Stimulated activated CD8-positive, alpha-beta memory T cell treated with anti-CD3 and anti-CD28 coated beads, Interleukin-15, amount 100 ng/mL, for 48 hours (primary cell): ENCODE measurements at regions not wholly inside any gene's neighbourhood (a gene's known extent, or its start where the extent isn't known, plus 50 kb on each side); places are given as distances from the start of the nearest gene placed in this dataset.
"Not testable (repeated sequence)": the region's sequence is repeated elsewhere in the genome, so short reads cannot be mapped to it uniquely, and the experiment has no call there.

Experiments
- DNase-seq, 2 donors: peaks; one replicate each; pipeline ENCODE4 v3.0.0-alpha.2; 2020; ENCODE audit warnings: low read depth in 2 of 2

DNA sequence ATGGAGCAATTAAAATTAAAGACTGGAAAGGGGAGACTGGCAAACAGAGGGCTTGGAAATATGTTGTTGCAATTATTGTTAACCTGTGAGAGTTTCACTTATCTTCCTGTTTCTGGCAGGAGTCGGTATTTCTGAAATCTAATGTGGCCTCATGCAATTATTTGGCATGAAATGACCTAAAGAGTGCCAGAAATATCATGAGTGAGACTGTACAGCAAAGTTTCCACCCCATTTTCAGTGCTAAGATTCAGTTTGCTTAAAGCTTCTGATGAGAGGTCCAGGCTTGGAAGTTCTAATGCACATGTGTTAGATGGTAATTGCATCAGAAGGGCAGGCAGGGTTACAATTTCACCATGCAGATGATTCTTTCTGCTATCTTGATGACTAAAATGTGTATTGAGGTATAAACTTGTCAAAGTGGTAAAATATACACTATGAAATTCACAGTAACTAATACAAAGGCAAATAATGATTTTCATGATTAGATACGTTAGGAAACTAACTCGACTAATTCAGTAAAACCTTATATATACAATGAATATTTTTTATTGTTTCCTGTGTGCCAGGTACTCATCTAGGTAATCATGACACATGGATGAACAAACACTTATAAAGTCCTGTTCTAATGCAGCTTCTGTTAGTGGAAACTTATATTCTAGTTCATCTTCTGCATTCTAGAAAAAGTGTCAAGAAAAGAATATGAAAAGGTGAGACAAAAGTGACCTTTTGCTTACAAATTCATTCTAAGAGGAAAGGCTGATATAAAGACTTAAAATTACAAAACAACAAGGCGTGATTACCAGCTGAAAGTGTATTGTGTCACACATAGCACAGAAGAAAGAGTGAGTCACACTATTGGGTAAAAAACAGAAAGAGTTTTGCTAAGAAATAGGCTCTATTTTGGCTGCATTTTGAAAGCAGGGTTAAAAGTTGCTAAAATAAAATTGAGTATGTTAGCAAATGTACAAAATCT is 533.4 kb upstream of the SEMA3D start:
- DNase-seq, result no peak

DNA sequence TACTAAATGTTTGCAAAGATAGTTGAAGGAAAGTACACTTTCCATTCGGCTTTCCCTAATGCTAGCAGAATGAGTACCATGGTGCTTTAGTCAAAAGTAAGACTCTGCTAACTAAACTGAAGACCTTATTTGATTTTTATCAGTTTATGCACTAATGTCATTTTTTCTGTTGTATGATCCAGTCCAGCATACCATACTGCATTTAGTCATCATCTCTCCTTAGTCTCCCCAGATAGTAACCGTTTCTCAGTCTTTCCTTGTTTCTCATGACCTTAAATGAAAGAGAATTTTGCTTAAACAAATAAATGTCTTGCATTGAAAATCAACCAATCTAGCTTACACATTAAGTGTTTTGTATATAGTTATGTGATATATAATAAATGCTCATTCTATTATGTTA is 529.5 kb upstream of the SEMA3D start:
- no peak for DNase-seq

DNA sequence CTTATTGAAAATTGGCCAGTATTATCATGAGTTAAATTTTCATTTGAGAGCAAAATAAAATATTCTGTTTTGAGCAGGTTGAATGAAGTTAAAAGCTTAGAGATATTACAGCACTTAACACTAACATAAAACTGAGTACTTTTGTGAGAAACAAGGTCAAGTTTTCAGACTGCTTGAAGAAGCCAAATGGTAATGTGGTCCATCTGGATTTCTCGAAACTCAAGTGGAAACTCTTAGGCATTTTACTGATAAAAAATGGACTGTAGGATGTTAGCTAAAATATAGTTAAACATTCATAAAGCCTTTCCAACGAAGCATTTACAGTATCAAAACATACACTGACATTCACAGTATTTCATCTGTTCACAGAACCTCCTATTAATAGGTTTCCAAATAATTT is 528.1 kb upstream of the SEMA3D start:
- no peak for DNase-seq

DNA sequence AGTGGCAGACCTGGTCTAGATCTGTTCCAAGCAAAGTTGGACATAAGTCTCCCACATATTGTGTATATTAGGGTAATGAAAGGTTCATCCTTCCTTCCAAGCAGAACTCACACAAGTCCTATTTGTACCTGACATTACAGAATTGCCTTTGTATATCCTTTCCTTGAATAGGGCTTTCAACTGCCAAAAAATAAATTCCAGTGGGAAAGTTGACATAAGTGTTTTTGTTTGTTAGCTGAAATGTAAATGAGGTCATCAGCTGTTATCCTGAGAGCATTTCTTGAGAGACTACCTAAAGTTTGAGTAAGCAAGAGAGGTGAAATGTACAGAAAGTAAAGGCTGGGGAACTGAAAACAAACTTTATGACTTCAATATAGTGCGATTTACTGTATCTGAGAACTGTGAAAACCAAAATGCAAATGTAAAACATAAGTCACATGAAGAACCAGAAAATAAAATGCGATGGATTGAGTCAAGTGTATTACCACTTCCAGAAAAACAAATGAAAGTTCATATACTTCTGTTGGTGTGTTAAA is 527.3 kb upstream of the SEMA3D start:
- DNase-seq, result no peak

DNA sequence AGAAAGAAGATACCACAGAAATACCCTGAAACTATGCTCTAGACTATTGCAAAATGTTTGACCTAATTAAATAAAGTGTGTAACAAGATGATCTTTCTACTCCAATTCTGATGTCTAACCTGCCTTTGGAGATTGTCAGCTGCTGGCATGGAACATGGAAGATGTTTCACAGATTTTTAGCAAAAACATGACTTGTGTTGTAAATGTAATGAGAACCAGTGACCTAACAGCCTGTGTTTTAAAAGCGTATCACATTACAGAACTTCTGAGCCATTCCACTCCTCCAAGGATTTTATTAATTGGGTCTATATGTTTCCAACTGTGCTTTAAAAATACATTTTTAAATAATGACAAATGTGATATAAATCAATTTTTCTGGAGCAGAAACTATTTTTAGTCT is 526.3 kb upstream of the SEMA3D start:
- DNase-seq, result no peak

DNA sequence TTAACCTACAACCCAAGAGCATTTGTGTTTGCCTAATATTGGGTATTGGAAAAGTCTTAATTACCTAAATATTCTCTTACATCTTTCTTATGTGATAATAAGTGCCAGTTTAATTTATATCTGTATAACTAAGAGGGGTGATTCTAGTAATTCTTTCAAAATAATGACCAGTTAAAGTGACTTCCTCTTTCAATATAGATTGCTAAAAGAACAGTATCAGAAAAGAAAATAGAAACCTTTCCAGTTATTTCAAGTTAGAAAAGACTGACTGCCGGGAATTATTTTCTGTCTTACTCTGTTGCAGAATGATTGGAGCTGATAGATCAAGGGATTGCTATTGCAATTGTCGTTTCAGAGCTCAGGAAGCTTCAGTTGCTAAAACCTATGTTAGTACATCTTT is 525.0 kb upstream of the SEMA3D start:
- no peak for DNase-seq

DNA sequence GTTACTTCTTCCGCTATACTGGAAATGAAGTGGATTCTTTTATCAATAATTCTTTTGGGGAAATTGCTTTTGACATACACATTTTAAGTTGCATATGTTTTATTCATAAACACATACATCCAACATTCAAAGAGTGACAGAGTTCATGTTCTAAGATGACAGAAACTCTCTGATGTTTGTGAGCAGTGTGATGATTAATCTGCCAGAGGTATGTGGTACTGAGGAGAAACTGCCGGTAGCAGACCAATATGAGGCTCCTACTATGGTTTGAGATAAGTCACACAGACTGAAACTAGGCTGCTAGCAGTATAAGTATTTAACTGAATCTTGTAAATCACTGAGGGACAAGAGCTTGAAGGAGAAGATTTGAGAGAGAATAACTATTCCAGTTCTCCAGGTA is 524.1 kb upstream of the SEMA3D start:
- DNase-seq, result no peak

DNA sequence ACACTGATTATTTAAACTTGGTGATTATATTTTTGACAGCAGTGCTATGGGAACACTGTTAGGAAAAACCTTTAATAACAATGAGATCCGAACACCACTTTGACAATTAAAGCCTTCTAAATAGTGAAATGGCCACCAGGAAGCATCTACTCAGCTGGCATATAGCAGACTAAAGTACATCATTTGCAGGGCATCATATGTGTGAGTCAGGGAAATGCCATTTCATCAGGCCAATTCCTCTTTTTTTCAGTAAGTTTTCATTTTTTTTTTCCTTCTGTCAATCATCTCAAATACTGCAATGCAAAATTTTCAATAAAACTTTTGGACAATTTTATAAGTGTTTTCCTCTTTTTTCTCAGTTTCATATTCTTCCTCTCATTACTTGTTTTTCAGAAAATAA is 521.4 kb upstream of the SEMA3D start:
- no peak for DNase-seq

DNA sequence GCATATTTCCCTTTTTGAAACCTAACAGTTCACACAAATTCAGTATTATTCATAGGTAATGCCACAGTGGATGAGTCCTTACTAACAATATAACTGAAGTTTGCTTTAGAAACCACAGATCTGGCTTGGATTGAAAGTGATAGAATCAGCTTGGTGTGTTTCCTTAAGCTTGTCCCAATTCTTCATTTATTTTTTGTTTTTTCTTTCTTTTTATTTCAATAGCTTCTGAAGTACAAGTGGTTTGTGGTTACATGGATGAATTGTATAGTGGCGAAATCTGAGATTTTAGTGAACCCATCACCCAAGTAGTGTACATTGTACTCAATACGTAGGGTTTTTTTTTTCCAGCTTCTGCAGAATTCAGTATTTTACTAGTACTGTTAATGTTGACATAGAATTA is 518.2 kb upstream of the SEMA3D start:
- DNase-seq, result no peak

DNA sequence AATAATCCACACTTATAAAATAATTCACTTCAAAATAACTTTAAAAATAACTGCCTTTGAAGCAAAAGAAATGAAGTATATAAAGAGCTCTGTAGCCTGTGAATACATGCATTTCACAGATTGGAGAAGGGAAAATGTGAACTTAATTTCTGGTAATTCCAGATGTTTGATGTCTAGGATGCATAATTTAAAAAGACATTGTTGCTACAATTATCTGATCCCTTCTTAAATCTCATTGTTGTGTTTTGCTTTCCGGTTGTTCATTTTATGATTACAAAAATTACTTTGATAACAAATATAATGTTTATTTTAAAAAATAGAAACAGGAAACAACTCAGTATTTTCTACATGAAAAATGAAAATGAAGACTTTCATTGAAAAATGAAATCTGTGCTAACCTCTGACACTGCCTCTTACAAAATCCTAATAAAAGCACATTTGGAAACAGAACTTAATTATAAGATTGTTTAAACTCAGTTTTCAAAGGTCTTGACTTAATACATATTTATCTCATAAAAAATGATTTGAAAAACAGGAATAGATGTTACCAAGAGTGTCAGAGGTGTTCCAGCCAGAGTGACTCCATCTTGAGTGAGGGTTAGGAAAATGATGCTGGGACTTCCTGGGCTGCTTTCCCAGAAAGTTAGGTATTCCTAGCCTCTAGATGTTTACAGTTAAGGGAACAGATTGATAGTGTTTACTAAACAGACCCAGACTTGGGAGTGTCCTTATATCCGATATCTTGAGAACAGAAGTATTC is 516.6 kb upstream of the SEMA3D start:
- DNase-seq, result no peak

DNA sequence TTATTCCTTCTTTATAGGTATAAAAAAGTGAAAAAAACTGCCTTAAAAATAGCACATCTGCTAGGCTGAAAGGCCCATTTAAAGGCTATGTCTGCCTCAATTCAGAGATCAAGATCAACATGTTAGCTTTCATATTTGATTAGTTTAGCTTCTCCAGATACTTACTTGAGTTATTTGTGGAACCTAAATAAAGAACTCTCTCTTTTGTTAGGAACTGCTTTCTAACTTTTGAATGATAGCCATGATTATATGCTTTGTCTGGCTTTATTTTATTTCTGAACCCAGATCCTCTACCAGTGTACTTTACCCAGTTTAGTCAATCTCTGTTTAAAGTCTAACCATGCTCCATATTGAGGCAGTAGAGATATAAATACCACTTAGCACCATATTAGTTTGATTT is 515.5 kb upstream of the SEMA3D start:
- no peak for DNase-seq

DNA sequence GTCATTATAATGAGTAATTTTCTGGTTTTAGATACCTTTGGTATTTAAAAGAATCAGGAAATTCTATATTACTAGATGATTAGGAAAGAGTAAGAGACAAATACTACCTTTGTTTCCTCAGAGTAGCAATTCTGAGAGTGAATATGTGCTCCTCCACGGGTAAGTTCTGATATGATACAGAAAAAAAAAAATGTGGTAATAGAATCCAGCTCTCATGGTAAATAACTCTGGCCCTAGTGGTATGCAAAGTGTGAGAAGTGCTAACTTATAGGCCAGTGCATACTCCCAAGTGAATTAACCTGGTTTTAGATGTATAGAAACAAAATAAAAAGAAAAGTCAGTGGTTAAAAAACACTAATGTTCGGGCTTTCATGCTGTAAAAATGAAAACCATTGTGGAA is 512.6 kb upstream of the SEMA3D start:
- DNase-seq, result no peak

DNA sequence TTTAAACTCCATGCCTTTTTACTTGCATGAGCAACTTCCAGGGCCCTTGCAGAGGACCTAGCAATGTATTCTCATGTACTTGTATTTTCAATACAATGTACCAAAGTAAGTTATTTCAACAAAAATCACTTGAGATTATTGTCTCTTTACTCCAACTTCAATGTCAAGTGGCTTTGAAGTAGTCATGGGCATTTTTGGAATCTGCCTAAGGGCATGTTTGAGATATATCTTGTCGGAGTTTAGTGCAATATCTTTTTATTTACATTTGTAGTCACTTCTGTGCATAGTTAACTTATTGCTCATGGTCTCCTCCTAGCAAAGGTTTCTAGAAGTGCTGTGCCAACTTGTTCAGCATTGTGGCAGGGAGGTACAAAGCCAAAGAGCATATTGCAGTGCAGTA is 508.7 kb upstream of the SEMA3D start:
- no peak for DNase-seq

DNA sequence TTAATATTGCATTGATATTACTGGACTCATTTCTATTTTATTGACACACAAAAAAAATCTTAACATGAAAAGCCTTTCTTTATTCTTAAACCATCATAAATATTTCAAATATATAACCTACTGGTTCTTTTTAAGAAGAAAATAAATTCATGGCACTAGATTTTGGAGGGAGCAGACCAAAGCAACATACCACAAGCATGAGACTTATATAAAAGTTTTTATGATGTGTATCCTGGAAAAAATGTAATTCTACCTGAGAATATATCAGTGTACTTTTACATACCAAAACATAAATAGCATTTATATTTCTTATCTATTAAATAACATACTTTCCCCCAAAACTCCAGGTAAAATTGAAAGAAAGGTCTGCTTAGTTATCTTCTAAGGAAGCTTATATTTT is 508.2 kb upstream of the SEMA3D start:
- DNase-seq, result no peak

DNA sequence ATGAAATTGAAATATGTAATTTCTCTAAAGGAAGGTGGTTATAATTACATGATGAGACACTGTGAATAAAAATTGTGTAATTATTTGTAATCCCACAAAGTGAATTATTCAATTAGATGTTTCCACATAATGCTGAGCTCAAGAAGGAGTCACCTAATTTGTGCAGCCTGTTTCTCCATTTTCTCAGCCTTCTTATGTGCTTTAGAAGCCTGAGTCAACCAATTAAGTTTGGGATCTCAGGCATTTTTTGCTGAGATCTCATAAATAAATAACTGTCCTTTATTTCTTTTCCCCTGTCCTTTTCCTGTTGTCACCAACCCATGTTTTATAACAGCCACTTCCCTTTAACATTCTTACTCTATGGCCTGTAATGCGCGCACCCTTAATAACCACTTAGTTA is 506.5 kb upstream of the SEMA3D start:
- DNase-seq, result no peak

DNA sequence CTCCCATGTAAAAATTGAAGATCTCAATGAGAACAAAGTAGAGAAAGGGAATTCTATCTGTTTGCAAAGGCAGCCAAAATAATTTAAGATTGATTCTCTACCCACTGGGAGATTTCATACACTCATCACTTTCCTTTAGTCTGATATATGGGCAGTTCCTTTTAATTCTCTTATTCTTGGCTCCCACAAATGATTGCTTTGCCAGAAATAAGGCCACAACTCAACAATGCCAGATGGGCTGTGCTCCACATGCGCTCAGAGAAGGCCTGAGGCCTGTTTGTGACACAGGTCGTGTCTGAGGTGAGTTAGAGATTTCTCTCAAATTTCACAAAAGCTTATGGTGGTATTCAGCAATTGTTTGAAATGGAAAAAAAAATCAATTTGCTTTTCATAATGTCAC is 501.9 kb upstream of the SEMA3D start:
- DNase-seq, result no peak

DNA sequence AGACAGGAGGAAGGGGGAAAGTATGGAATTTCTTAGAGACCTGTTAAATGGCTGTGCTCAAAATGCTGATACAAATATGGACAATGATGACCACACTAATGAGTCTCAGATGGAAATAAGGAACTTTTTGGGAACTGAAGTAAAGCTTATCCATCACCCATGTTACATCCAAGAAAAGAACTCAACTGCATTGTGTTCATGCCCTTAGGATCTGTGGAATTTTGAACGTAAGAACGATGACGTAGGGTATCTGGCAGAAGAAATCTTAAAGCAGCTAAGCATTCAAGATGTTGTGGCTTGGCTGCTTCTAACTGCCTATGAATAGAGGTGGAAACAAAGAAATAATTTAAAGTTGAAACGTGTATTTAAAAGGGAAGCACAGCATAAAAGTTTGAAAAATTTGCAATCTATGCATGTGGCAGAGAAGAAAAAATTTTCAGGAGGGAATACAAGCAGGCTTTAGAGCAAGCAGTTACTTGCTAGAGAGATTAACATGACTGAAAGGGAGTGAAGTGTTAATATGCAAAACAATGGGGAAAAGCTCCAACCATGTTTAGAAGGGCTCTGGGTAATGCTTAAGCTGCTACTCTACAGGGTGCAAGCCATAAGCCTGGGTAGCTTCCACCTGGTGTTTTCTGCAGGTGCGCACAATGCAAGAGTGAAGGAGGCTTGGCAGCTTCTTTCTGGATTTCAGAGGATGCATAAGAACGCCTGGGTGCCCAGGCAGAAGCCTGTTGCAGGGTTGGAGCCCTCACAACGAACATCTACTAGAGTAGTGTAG is 499.7 kb upstream of the SEMA3D start:
- DNase-seq, result no peak

DNA sequence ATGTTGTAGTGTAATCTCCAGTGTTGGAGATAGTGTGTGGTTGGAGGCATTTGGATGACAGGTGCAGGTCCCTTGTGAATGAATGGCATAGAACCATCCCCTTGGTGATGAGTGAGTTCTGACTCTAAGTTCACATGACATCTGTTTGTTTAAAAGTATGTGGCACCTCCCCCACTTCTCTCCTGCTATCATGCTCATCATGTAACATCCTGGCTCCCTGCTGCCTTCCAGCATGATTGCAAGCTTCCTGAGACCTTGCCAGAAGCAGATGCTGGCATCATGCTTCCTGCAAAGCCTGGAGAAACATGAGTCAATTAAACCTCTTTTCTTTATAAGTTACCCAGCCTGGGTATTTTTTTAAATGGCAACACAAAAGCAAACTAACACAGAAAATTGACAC is 499.0 kb upstream of the SEMA3D start:
- no peak for DNase-seq

DNA sequence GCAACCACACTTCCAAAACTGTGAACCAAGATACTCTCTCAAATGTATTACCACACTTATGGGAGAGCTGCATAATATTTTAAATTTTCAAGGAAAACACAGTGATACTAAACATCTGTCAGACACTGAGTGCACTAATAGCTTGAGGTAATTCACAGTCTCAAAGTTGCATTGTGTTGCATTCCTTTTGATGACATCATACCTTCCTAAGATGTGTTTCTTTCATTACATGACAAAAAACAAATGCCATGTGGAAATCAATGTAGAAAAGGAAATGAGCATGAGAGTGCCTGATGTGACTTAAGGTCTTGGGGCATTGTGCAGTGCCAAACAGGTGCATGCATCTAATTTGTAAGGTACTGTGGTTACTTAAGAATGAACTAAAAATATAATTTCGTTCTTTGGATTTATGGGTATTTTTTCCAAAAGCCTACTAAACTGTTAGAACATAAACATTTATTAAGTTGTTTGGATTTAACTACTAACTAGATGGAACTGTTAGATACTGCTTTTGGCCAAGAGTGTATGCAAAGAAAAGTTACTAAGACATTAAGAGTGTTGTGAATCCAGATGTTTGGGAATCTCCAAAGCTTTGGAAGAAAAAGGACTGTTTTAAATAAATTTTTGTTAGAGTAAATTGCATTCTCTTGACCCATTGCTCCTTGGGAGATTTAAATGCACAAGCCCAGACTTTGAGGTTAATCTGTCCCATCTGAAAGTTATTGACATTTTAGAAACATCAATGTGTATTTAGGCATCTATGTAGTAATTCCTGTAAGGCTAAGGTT is 496.2 kb upstream of the SEMA3D start:
- no peak for DNase-seq

DNA sequence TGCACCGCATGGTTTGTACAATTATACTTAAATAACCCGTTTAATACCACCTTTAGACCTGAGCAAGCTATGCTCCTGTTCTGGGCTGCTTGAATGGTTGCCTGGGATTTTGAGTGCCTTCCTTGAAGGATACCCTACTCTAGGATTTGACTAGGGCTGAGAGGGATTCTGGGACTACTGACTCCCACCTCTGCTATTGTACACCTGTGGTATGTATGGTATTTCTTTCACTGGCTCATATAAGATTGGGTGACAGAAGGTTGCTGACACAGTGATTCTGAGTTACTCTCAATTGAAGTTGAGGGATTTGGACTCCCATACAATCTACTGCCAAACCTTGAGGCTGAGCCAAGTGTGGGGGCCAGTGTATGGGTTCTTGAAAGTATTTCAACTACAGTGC is 494.4 kb upstream of the SEMA3D start:
- DNase-seq, result no peak

DNA sequence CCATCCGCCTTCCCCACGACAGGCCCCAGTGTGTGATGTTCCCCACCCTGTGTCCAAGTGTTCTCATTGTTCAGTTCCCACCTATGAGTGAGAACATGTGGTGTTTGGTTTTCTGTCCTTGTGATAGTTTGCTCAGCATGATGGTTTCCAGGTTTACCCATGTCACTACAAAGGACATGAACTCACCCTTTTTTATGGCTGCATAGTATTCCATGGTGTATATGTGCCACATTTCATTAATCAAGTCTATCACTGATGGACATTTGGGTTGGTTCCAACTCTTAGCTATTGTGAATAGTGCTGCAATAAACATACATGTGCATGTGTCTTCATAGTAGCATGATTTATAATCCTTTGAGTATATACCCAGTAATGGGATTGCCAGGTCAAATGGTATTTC is 488.2 kb upstream of the SEMA3D start:
- DNase-seq, result not testable (repeated sequence)
